ENCODE measurements at regions not wholly inside any gene's neighbourhood (a gene's known extent, or its start where the extent isn't known, plus 50 kb on each side); places are given as distances from the start of the nearest gene placed in this dataset.

DNA sequence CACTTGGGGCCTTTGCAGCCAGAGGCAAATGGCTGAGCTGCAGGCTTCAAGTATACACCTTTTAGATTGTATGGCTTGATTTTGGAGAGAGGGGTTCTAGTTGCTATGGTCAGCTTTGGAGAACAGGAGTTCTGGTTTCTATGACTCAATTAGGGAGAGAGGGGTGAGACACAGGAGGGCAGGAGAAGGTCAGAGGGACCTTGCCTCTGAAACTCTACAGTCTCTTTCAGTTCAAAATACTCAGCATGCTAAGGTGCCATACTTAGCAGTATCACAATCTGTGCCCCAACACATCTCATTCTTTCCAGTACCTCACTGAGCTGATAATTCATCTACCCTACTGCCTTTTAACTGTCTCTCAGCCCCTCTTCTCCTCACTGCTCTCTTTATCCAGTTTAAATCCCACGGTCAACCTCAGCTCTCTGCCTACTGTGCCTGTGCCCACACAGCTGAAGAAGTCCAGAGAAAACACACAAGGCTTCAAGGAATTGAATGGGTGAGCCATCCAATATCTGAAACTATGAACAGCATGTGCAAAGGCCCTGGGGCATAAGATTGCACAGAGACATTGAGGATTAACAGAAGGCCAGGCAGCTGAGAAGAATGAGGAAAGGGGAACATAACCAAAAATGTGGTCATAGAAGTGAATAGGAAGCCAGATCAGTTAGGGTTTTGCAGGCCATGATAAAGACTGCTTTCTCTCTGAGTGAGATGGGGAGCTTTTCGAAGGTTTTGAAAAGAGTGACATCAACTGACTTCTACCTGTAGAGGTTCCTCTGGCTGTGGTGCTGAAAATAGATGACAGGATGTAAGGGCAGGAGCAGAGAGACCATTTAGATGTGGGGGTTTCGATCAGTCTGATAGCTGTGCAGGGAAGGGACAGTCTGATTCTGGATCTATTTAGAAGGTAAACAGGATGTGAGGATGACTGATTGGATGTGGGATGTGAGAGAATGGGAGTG lies 54.5 kb upstream of the C3orf80 start:
- DNase-seq, result no peak

GRCh38 chr3:160171813-160172212 lies 53.4 kb upstream of the C3orf80 start:
- DNase-seq, result no peak

- DNase-seq, result no peak
Observed at GRCh38 chr3:160174621-160175020, 50.6 kb upstream of the C3orf80 start.
